HCT116 (cell line): ENCODE measurements at regions not wholly inside any gene's neighbourhood (a gene's known extent, or its start where the extent isn't known, plus 50 kb on each side); places are given as distances from the start of the nearest gene placed in this dataset.

ENCODE experiments used
- ATAC-seq: fragments of 200-7000 bp; cut with Tn5 transposase; 2 replicates; pipeline ENCODE4 v1.9.1; 2020; ENCODE audit warnings: mild to moderate bottlenecking, moderate library complexity
- BruUV-seq: library from RNA; stranded (reverse); fragments of 400-500 nt; replicated peaks from 2 replicates; lab custom pipeline; 2021; lab: Mats Ljungman, UMichigan
- CTCF ChIA-PET: fragments of 300-600 bp; sonication (Branson Sonifier 250); formaldehyde crosslinking; loops from one replicate; lab custom pipeline; 2021; ENCODE audit warnings: antibody characterized with exemption; lab: Charles Lee
- POLR2A ChIA-PET: fragments of 300-600, 350-600 bp; sonication (Branson Sonifier 250); formaldehyde crosslinking; loops from one replicate; lab custom pipeline; 2021; ENCODE audit warnings: antibody characterized with exemption; lab: Charles Lee
- RAD21 ChIA-PET, 2 experiments: fragments of 300-600 bp; sonication (Branson Sonifier 250); formaldehyde crosslinking; loops; one replicate each; lab custom pipeline; 2023; ENCODE audit warnings: low total read pairs in 2 of 2; ENCODE audit not compliant: uncharacterized antibody in 2 of 2, unreplicated experiment in 2 of 2, low non-redundant PET in 1 of 2; lab: Charles Lee
- DNase-seq: peaks from one replicate; pipeline ENCODE4 v3.0.0-alpha.2; 2010; ENCODE audit warnings: low read depth, low spot score
- H2AFZ ChIP-seq: fragments of 200-600 bp; shearing (Covaris generic), sonication (generic); 2 replicates; pipeline ENCODE4 v1.6.1; 2017; ENCODE audit warnings: low read depth, mixed run types, mixed read lengths, antibody characterized with exemption, low read length; ENCODE audit not compliant: poor library complexity, severe bottlenecking
- H3K27ac ChIP-seq: 2 replicates; pipeline ENCODE4 v1.5.1; 2012; ENCODE audit warnings: low read depth, low read length
- H3K27me3 ChIP-seq: fragments of 200-600 bp; sonication (generic); 2 replicates; pipeline ENCODE4 v1.6.1; 2016; ENCODE audit warnings: mixed run types, low read length, mixed read lengths; ENCODE audit not compliant: insufficient read depth
- H3K36me3 ChIP-seq, 2 experiments: fragments of 200-500 bp in 1 of 2; fragments of 200-600 bp in 1 of 2; sonication (Bioruptor generic) in 1 of 2; sonication (generic) in 1 of 2; 2 replicates each; pipeline versions ENCODE4 v1.5.1 to v1.6.1; 2014 to 2016; ENCODE audit warnings: low read length in 2 of 2, inconsistent platforms in 1 of 2, mixed read lengths in 1 of 2, mixed run types in 1 of 2; ENCODE audit not compliant: insufficient read depth in 2 of 2, control insufficient read depth in 1 of 2
- H3K4me1 ChIP-seq, 2 experiments: fragments of 200-600 bp in 1 of 2; sonication (generic) in 1 of 2; 2 replicates each; pipeline versions ENCODE4 v1.5.1 to v1.6.1; 2012 to 2017; ENCODE audit warnings: low read length in 2 of 2, inconsistent platforms in 1 of 2, mild to moderate bottlenecking in 1 of 2, mixed read lengths in 1 of 2, mixed run types in 1 of 2, moderate library complexity in 1 of 2; ENCODE audit not compliant: insufficient read depth in 2 of 2, control insufficient read depth in 1 of 2
- H3K4me2 ChIP-seq: fragments of 200-600 bp; sonication (generic); 2 replicates; pipeline ENCODE4 v1.6.1; 2017; ENCODE audit warnings: mixed run types, low read length, mixed read lengths
- H3K4me3 ChIP-seq, 2 experiments: fragments of 200-600 bp in 1 of 2; sonication (generic) in 1 of 2; replicated peaks in 1 of 2; 2 replicates each; pipeline ENCODE4 v1.5.1; 2011 to 2016; ENCODE audit warnings: low read length in 2 of 2, control low read depth in 1 of 2, low read depth in 1 of 2, mild to moderate bottlenecking in 1 of 2, mixed read lengths in 1 of 2, mixed run types in 1 of 2
- H3K79me2 ChIP-seq: fragments of 200-600 bp; sonication (generic); 2 replicates; pipeline ENCODE4 v1.6.1; 2017; ENCODE audit warnings: mild to moderate bottlenecking, mixed run types, low read length, moderate library complexity, mixed read lengths; ENCODE audit not compliant: insufficient read depth
- H3K9ac ChIP-seq: fragments of 200-600 bp; sonication (generic); 2 replicates; pipeline ENCODE4 v1.6.1; 2016; ENCODE audit warnings: low read length, mixed read lengths
- H3K9me2 ChIP-seq: fragments of 200-600 bp; sonication (generic), shearing (Covaris generic); 2 replicates; pipeline ENCODE4 v1.6.1; 2017; ENCODE audit warnings: mixed run types, mild to moderate bottlenecking, moderate library complexity; ENCODE audit not compliant: insufficient read depth
- H3K9me3 ChIP-seq, 2 experiments: fragments of 200-500 bp in 1 of 2; fragments of 200-600 bp in 1 of 2; sonication (Bioruptor generic) in 1 of 2; sonication (generic) in 1 of 2; 2 replicates each; pipeline ENCODE4 v1.6.1; 2014 to 2017; ENCODE audit warnings: low read length in 2 of 2, mixed read lengths in 2 of 2, inconsistent platforms in 1 of 2, low read depth in 1 of 2, mild to moderate bottlenecking in 1 of 2, mixed run types in 1 of 2, moderate library complexity in 1 of 2; ENCODE audit not compliant: control insufficient read depth in 1 of 2, insufficient read depth in 1 of 2
- H4K20me1 ChIP-seq: fragments of 200-600 bp; sonication (generic), shearing (Covaris generic); 2 replicates; pipeline ENCODE4 v1.6.1; 2017; ENCODE audit warnings: mixed run types, mild to moderate bottlenecking, moderate library complexity; ENCODE audit not compliant: insufficient read depth
- CBX3 ChIP-seq: IDR thresholded peaks from 2 replicates; pipeline ENCODE4 v1.6.1; 2012; ENCODE audit warnings: low read depth
- CEBPB ChIP-seq: IDR thresholded peaks from 2 replicates; pipeline ENCODE4 v1.6.1; 2012; ENCODE audit warnings: low read depth
- EGR1 ChIP-seq: IDR thresholded peaks from 2 replicates; pipeline ENCODE4 v1.6.1; 2012; ENCODE audit warnings: low read depth
- EZH2 ChIP-seq: fragments of 200-600 bp; sonication (generic); IDR thresholded peaks from 2 replicates; pipeline ENCODE4 v1.6.1; 2017; ENCODE audit warnings: antibody characterized with exemption, mixed run types
- FOSL1 ChIP-seq: IDR thresholded peaks from 2 replicates; pipeline ENCODE4 v1.6.1; 2012; ENCODE audit warnings: low read depth
- JUND ChIP-seq: IDR thresholded peaks from 2 replicates; pipeline ENCODE4 v1.6.1; 2012
- POLR2A ChIP-seq: IDR thresholded peaks from 2 replicates; pipeline ENCODE4 v1.7.0; 2011; ENCODE audit warnings: borderline replicate concordance; ENCODE audit not compliant: insufficient read depth, insufficient read length; ENCODE audit errors: extremely low read depth
- POLR2AphosphoS5 ChIP-seq: IDR thresholded peaks from 2 replicates; pipeline ENCODE4 v1.6.1; 2011; ENCODE audit warnings: mild to moderate bottlenecking, low read depth, low read length, moderate library complexity
- RAD21 ChIP-seq: IDR thresholded peaks from 2 replicates; pipeline ENCODE4 v1.6.1; 2012; ENCODE audit warnings: low read depth, mild to moderate bottlenecking
- SP1 ChIP-seq: IDR thresholded peaks from 2 replicates; pipeline ENCODE4 v1.6.1; 2012; ENCODE audit warnings: low read depth
- SRF ChIP-seq: IDR thresholded peaks from 2 replicates; pipeline ENCODE4 v1.6.1; 2012; ENCODE audit warnings: low read depth
- TCF7L2 ChIP-seq: IDR thresholded peaks from 2 replicates; pipeline ENCODE4 v1.7.0; 2011; ENCODE audit warnings: borderline replicate concordance, inconsistent platforms; ENCODE audit not compliant: insufficient read depth, insufficient read length; ENCODE audit errors: extremely low read depth
- YY1 ChIP-seq: IDR thresholded peaks from 2 replicates; pipeline ENCODE4 v1.6.1; 2011; ENCODE audit warnings: low read length, low read depth, moderate library complexity, mild to moderate bottlenecking; ENCODE audit not compliant: insufficient replicate concordance; ENCODE audit errors: extremely low read depth
- ZFX ChIP-seq: fragments of 450-650 bp; IDR thresholded peaks from 2 replicates; pipeline ENCODE4 v1.6.1; 2017
- intact Hi-C: fragments of 100-400 bp; cut with micrococcal nuclease; formaldehyde crosslinking; loops from 2 replicates; pipeline ENCODE4 v1.10.0; 2022
- TF ChIP-seq, protein P1 (sequence below), 3 experiments: fragments of 200-600 bp in 1 of 3; sonication (generic) in 1 of 3; IDR thresholded peaks in 2 of 3; conservative IDR thresholded peaks in 1 of 3; 2 replicates each; pipeline ENCODE4 v1.5.1; 2012 to 2017; ENCODE audit warnings: low read depth in 2 of 3, low read length in 2 of 3, antibody characterized with exemption in 1 of 3, borderline replicate concordance in 1 of 3, control low read depth in 1 of 3, mild to moderate bottlenecking in 1 of 3, mixed read lengths in 1 of 3, mixed run types in 1 of 3, moderate library complexity in 1 of 3; ENCODE audit not compliant: insufficient read depth in 1 of 3
- TF ChIP-seq, protein P2 (sequence below): IDR thresholded peaks from 2 replicates; pipeline ENCODE4 v1.6.1; 2012; ENCODE audit warnings: low read depth
- TF ChIP-seq, protein P3 (sequence below): IDR thresholded peaks from 2 replicates; pipeline ENCODE4 v1.6.1; 2011; ENCODE audit warnings: mild to moderate bottlenecking, low read length, moderate library complexity; ENCODE audit not compliant: insufficient replicate concordance; ENCODE audit errors: extremely low read depth
- TF ChIP-seq, protein P4 (sequence below): IDR thresholded peaks from 2 replicates; pipeline ENCODE4 v1.6.1; 2012

DNA sequence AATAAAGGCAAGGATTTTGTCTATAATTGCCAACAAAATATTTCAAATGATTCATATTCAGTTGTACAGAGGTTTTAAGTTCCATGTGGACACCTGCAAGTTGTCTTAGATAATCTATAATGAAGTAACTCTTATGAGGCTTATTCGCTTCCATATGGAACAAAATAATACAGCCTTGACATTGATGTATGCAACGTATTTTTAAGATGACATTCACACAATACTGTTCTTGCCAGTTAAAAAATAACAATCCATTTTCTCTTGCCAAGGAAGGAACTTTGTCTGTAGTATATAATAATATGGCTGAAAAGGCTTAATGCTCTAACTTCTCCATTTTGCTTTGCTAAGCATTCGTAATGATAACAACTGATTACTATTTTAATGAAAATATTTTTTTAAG is 269.3 kb upstream of the FKBP1C start:
- Histone ChIP-seq H3K4me3 (no peak overlapping the region), H3K4me2 (no peak overlapping the region), H3K9ac (no peak overlapping the region), H3K27ac (no peak overlapping the region), H4K20me1 (no peaks in the 10 kb centered on the region; the same call in 1 of the 2 replicates), H3K36me3 (no peaks in the 10 kb centered on the region), H3K9me3 (peaks cover 0 to 13% of the 10 kb centered on the region in 2 experiments; a peak in 1 of 4 replicates), H2AFZ (no peak overlapping the region), H3K9me2 (no peaks in the 10 kb centered on the region), H3K27me3 (no peaks in the 10 kb centered on the region), H3K79me2 (no peaks in the 10 kb centered on the region), H3K4me1 (no peaks in the 10 kb centered on the region)
- ChIA-PET RAD21 (no interaction called here), CTCF (no interaction called here), POLR2A (no interaction called here)
- no TSS peak for BruUV-seq
- intact Hi-C loops: no loop called here
- DNase-seq: no peak
- TF ChIP-seq SRF (no peak), POLR2A (no peak), ZFX (no peak), SP1 (no peak), EZH2 (no peak), YY1 (no peak), POLR2AphosphoS5 (no peak), CEBPB (no peak), CBX3 (no peak), TCF7L2 (no peak), JUND (no peak), EGR1 (no peak), RAD21 (no peak), FOSL1 (no peak)
- TF ChIP-seq, protein P1, sequence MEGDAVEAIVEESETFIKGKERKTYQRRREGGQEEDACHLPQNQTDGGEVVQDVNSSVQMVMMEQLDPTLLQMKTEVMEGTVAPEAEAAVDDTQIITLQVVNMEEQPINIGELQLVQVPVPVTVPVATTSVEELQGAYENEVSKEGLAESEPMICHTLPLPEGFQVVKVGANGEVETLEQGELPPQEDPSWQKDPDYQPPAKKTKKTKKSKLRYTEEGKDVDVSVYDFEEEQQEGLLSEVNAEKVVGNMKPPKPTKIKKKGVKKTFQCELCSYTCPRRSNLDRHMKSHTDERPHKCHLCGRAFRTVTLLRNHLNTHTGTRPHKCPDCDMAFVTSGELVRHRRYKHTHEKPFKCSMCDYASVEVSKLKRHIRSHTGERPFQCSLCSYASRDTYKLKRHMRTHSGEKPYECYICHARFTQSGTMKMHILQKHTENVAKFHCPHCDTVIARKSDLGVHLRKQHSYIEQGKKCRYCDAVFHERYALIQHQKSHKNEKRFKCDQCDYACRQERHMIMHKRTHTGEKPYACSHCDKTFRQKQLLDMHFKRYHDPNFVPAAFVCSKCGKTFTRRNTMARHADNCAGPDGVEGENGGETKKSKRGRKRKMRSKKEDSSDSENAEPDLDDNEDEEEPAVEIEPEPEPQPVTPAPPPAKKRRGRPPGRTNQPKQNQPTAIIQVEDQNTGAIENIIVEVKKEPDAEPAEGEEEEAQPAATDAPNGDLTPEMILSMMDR (IDR thresholded peaks at IDR 0.05 in 2 of 3, conservative IDR thresholded peaks at IDR 0.05 in 1 of 3; ENCODE audit: borderline replicate concordance in 1 of 3, insufficient read depth in 1 of 3, low read depth in 2 of 3, low read length in 2 of 3): no peak
- TF ChIP-seq, protein P2, sequence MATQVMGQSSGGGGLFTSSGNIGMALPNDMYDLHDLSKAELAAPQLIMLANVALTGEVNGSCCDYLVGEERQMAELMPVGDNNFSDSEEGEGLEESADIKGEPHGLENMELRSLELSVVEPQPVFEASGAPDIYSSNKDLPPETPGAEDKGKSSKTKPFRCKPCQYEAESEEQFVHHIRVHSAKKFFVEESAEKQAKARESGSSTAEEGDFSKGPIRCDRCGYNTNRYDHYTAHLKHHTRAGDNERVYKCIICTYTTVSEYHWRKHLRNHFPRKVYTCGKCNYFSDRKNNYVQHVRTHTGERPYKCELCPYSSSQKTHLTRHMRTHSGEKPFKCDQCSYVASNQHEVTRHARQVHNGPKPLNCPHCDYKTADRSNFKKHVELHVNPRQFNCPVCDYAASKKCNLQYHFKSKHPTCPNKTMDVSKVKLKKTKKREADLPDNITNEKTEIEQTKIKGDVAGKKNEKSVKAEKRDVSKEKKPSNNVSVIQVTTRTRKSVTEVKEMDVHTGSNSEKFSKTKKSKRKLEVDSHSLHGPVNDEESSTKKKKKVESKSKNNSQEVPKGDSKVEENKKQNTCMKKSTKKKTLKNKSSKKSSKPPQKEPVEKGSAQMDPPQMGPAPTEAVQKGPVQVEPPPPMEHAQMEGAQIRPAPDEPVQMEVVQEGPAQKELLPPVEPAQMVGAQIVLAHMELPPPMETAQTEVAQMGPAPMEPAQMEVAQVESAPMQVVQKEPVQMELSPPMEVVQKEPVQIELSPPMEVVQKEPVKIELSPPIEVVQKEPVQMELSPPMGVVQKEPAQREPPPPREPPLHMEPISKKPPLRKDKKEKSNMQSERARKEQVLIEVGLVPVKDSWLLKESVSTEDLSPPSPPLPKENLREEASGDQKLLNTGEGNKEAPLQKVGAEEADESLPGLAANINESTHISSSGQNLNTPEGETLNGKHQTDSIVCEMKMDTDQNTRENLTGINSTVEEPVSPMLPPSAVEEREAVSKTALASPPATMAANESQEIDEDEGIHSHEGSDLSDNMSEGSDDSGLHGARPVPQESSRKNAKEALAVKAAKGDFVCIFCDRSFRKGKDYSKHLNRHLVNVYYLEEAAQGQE: no peak
- TF ChIP-seq, protein P3, sequence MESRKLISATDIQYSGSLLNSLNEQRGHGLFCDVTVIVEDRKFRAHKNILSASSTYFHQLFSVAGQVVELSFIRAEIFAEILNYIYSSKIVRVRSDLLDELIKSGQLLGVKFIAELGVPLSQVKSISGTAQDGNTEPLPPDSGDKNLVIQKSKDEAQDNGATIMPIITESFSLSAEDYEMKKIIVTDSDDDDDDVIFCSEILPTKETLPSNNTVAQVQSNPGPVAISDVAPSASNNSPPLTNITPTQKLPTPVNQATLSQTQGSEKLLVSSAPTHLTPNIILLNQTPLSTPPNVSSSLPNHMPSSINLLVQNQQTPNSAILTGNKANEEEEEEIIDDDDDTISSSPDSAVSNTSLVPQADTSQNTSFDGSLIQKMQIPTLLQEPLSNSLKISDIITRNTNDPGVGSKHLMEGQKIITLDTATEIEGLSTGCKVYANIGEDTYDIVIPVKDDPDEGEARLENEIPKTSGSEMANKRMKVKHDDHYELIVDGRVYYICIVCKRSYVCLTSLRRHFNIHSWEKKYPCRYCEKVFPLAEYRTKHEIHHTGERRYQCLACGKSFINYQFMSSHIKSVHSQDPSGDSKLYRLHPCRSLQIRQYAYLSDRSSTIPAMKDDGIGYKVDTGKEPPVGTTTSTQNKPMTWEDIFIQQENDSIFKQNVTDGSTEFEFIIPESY: no peak
- TF ChIP-seq, protein P4, sequence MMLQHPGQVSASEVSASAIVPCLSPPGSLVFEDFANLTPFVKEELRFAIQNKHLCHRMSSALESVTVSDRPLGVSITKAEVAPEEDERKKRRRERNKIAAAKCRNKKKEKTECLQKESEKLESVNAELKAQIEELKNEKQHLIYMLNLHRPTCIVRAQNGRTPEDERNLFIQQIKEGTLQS: no peak
- no peak for ATAC-seq
